ENCODE measurements at regions not wholly inside any gene's neighbourhood (a gene's known extent, or its start where the extent isn't known, plus 50 kb on each side); places are given as distances from the start of the nearest gene placed in this dataset.

DNA sequence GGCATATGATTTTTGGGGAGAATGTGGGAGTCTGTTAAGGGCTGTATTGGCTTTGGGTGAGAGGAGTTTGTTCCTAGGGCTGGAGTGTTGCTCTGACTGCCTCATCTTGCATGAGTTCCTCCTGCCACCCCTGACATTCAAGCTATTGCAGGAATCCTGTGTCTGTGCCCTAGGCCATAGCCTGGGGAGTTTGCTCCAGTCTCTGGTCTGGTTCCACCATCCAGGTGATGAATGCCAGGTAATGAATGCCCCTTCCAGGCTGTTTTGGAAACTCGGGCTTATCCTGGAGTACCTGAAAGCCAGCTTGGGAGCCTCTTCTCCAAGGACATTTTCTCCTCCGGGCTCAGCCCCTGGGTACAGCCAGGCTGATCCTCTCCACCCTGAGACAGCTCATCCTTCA is 117.0 kb upstream of the IRX3 start:
- CTCF ChIA-PET = interaction anchor here (0.6 kb wide), 1 partner anchor 20 kb away, joined by 3 read pairs; no protein-coding TSS in a partner anchor
- POLR2A ChIA-PET = no interaction called here
- TF ChIP-seq CTCF (IDR thresholded peaks at IDR 0.05; ENCODE audit: insufficient read depth, low read depth, low read length) = no peak
- Histone ChIP-seq H3K27me3 (ENCODE audit: control insufficient read depth, insufficient read depth, low read length) (no peaks in the 10 kb centered on the region), H3K4me3 (ENCODE audit: low read depth, low read length) (no peak overlapping the region), H3K36me3 (ENCODE audit: control insufficient read depth, insufficient read depth, low read length) (no peaks in the 10 kb centered on the region)
- no peak for DNase-seq (ENCODE audit: low read depth)

DNA sequence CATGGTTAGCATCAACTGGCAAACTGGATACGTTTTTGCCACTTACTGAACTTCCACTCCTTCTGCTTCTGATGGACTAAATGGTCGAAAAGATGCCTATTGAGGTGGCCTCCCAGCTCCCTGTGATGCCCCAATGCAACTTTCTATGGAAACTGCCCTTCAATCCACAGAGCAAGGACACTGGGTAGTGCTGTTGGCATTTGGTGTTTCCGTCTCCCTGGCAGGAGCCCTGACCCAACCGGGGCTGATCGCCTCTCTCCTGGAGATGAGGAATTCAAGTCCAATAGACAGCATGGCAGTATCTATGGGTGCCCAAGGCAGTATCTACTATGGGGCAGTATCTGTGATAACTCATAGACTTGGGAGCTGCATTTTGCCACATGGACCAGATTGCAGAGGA is 116.3 kb upstream of the IRX3 start:
- Histone ChIP-seq H3K4me3 (ENCODE audit: low read depth, low read length) (no peak overlapping the region), H3K36me3 (ENCODE audit: control insufficient read depth, insufficient read depth, low read length) (no peaks in the 10 kb centered on the region), H3K27me3 (ENCODE audit: control insufficient read depth, insufficient read depth, low read length) (no peaks in the 10 kb centered on the region)
- ChIA-PET POLR2A (no interaction called here), CTCF (interaction anchor here (0.6 kb wide), 1 partner anchor 21 kb away, joined by 3 read pairs; no protein-coding TSS in a partner anchor)
- TF ChIP-seq CTCF (IDR thresholded peaks at IDR 0.05; ENCODE audit: insufficient read depth, low read depth, low read length) = no peak
- DNase-seq (ENCODE audit: low read depth) = no peak

- TF ChIP-seq CTCF (IDR thresholded peaks at IDR 0.05; ENCODE audit: insufficient read depth, low read depth, low read length) = no peak
- Histone ChIP-seq H3K4me3 (ENCODE audit: low read depth, low read length) (no peak overlapping the region), H3K27me3 (ENCODE audit: control insufficient read depth, insufficient read depth, low read length) (no peaks in the 10 kb centered on the region), H3K36me3 (ENCODE audit: control insufficient read depth, insufficient read depth, low read length) (no peaks in the 10 kb centered on the region)
- POLR2A ChIA-PET = interaction anchor here (0.6 kb wide), 1 partner anchor 12 kb away, joined by 3 read pairs; no protein-coding TSS in a partner anchor
- CTCF ChIA-PET = no interaction called here
- no peak for DNase-seq (ENCODE audit: low read depth)
Observed at GRCh38 chr16:54402270-54402669, 115.7 kb upstream of the IRX3 start.

DNA sequence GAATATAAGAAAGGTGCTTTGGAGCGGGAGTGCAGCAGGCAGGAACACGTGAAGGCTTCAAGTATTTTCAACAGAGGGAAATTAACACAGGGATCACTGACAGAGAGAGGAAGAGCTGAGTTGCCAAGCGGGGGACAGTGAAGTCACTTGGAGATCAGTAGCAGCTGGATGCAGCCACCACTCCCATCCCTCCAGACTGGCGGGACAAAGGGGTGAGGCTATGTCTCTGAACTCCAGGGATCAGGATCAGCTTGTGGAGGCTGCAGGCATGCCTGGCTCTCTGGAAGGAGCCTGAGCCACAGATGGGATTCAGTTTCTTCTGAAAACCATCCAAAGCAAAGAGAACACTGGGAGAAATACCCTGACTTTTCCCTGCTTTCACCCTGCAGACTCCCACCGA is 113.7 kb upstream of the IRX3 start:
- TF ChIP-seq CTCF (IDR thresholded peaks at IDR 0.05; ENCODE audit: insufficient read depth, low read depth, low read length) = no peak
- Histone ChIP-seq H3K4me3 (ENCODE audit: low read depth, low read length) (no peak overlapping the region), H3K27me3 (ENCODE audit: control insufficient read depth, insufficient read depth, low read length) (no peaks in the 10 kb centered on the region), H3K36me3 (ENCODE audit: control insufficient read depth, insufficient read depth, low read length) (no peaks in the 10 kb centered on the region)
- ChIA-PET POLR2A (no interaction called here), CTCF (no interaction called here)
- DNase-seq (ENCODE audit: low read depth) = no peak

GRCh38 chr16:54398986-54399385 is 112.4 kb upstream of the IRX3 start:
- POLR2A ChIA-PET = no interaction called here
- DNase-seq (ENCODE audit: low read depth) = no peak
- CTCF ChIA-PET = no interaction called here
- TF ChIP-seq CTCF (IDR thresholded peaks at IDR 0.05; ENCODE audit: insufficient read depth, low read depth, low read length) = no peak
- no peak overlapping the region for H3K4me3 ChIP-seq (ENCODE audit: low read depth, low read length)
- H3K36me3 ChIP-seq (ENCODE audit: control insufficient read depth, insufficient read depth, low read length) = no peaks in the 10 kb centered on the region
- H3K27me3 ChIP-seq (ENCODE audit: control insufficient read depth, insufficient read depth, low read length) = no peaks in the 10 kb centered on the region

Measured in BJ (cell line).